Endothelial cell of umbilical vein (primary cell): ENCODE measurements at regions not wholly inside any gene's neighbourhood (a gene's known extent, or its start where the extent isn't known, plus 50 kb on each side); places are given as distances from the start of the nearest gene placed in this dataset.

Source experiments
- BruUV-seq: library from RNA; stranded (reverse); fragments of 400-500 nt; replicated peaks from 2 replicates; lab custom pipeline; 2021; lab: Mats Ljungman, UMichigan
- CTCF ChIA-PET: fragments of 300-600, 350-600 bp; sonication (Branson Sonifier 250); formaldehyde crosslinking; loops from one replicate; lab custom pipeline; 2021; ENCODE audit warnings: antibody characterized with exemption, inconsistent platforms; lab: Charles Lee
- POLR2A ChIA-PET: fragments of 300-600, 350-600 bp; sonication (Branson Sonifier 250); formaldehyde crosslinking; loops from one replicate; lab custom pipeline; 2021; ENCODE audit warnings: antibody characterized with exemption, inconsistent platforms; lab: Charles Lee
- DNase-seq: peaks from one replicate; pipeline ENCODE4 v3.0.0-alpha.2; 2011; ENCODE audit warnings: low read depth, low spot score
- FAIRE-seq: peaks from 2 replicates; lab custom pipeline; 2011; peaks lifted over from hg19 to GRCh38; lab: Jason Lieb, UNC
- H2AFZ ChIP-seq: 2 replicates; pipeline ENCODE4 v1.6.0; 2012; ENCODE audit warnings: low read depth, low read length, control low read depth, inconsistent platforms
- H3K27ac ChIP-seq: 2 replicates; pipeline ENCODE4 v1.5.1; 2011; ENCODE audit warnings: low read depth, mild to moderate bottlenecking, control low read depth, low read length, moderate library complexity; ENCODE audit not compliant: insufficient read depth
- H3K27me3 ChIP-seq, 2 experiments: 2 replicates each; pipeline versions ENCODE4 v1.6.0 to v1.6.1; 2011; ENCODE audit warnings: low read length in 2 of 2, mixed read lengths in 1 of 2; ENCODE audit not compliant: control insufficient read depth in 2 of 2, insufficient read depth in 2 of 2
- H3K36me3 ChIP-seq, 2 experiments: 2 replicates in 1 of 2; 3 replicates in 1 of 2; pipeline ENCODE4 v1.5.1; 2011; ENCODE audit warnings: low read length in 2 of 2, mild to moderate bottlenecking in 1 of 2, moderate library complexity in 1 of 2; ENCODE audit not compliant: control insufficient read depth in 2 of 2, insufficient read depth in 2 of 2; ENCODE audit errors: extremely low read depth in 1 of 2
- H3K4me1 ChIP-seq: 3 replicates; pipeline ENCODE4 v1.5.1; 2011; ENCODE audit warnings: mild to moderate bottlenecking, low read length; ENCODE audit not compliant: control insufficient read depth, insufficient read depth; ENCODE audit errors: extremely low read depth
- H3K4me2 ChIP-seq: 2 replicates; pipeline ENCODE4 v1.6.1; 2011; ENCODE audit warnings: low read length, control low read depth, mixed read lengths; ENCODE audit not compliant: insufficient read depth
- H3K4me3 ChIP-seq, 3 experiments: fragments of 200-600 bp in 1 of 3; sonication (generic), shearing (Covaris generic) in 1 of 3; replicated peaks in 1 of 3; 2 replicates each; pipeline ENCODE4 v1.5.1; 2011 to 2016; ENCODE audit warnings: control low read depth in 3 of 3, low read length in 3 of 3, mild to moderate bottlenecking in 2 of 3, inconsistent platforms in 1 of 3, low read depth in 1 of 3, moderate library complexity in 1 of 3; ENCODE audit not compliant: insufficient read depth in 1 of 3
- H3K79me2 ChIP-seq: 2 replicates; pipeline ENCODE4 v1.6.0; 2012; ENCODE audit warnings: low read length, inconsistent platforms; ENCODE audit not compliant: control insufficient read depth, insufficient read depth
- H3K9ac ChIP-seq: replicated peaks from 2 replicates; pipeline ENCODE3; 2011; ENCODE audit warnings: low read length, control low read depth; ENCODE audit not compliant: insufficient read depth; ENCODE audit errors: extremely low read depth
- H3K9me1 ChIP-seq: replicated peaks from 3 replicates; pipeline ENCODE4 v1.6.0; 2011; ENCODE audit warnings: mild to moderate bottlenecking, low read length; ENCODE audit not compliant: control insufficient read depth, insufficient read depth; ENCODE audit errors: extremely low read depth
- H3K9me3 ChIP-seq: replicated peaks from 2 replicates; pipeline ENCODE4 v1.5.1; 2012; ENCODE audit warnings: low read length, inconsistent platforms; ENCODE audit not compliant: control insufficient read depth, insufficient read depth
- H4K20me1 ChIP-seq: replicated peaks from 2 replicates; pipeline ENCODE3; 2011; ENCODE audit warnings: mild to moderate bottlenecking, low read length; ENCODE audit not compliant: control insufficient read depth, insufficient read depth; ENCODE audit errors: extremely low read depth
- EZH2 ChIP-seq: IDR thresholded peaks from 2 replicates; pipeline ENCODE4 v1.6.1; 2012; ENCODE audit warnings: borderline replicate concordance, low read depth, mild to moderate bottlenecking, moderate library complexity, low read length, inconsistent platforms; ENCODE audit not compliant: severe bottlenecking
- FOS ChIP-seq: IDR thresholded peaks from 2 replicates; pipeline ENCODE4 v1.6.1; 2011; ENCODE audit warnings: mild to moderate bottlenecking, low read length, moderate library complexity, borderline replicate concordance; ENCODE audit not compliant: insufficient read depth
- GATA2 ChIP-seq: IDR thresholded peaks from 2 replicates; pipeline ENCODE4 v1.7.0; 2011; ENCODE audit warnings: low read depth, mild to moderate bottlenecking, moderate library complexity, mixed read lengths, low read length; ENCODE audit not compliant: insufficient read length, insufficient read depth
- JUN ChIP-seq: IDR thresholded peaks from 2 replicates; pipeline ENCODE4 v1.6.1; 2011; ENCODE audit warnings: borderline replicate concordance, low read depth; ENCODE audit not compliant: insufficient read length, insufficient read depth
- MYC ChIP-seq: IDR thresholded peaks from one replicate; pipeline ENCODE4 v1.6.1; 2011; ENCODE audit warnings: mild to moderate bottlenecking, low read depth, low read length
- POLR2A ChIP-seq: IDR thresholded peaks from 2 replicates; pipeline ENCODE4 v1.6.1; 2012; ENCODE audit warnings: low read depth, mild to moderate bottlenecking, control low read depth, low read length
- POLR2AphosphoS5 ChIP-seq: IDR thresholded peaks from 2 replicates; pipeline ENCODE4 v1.6.1; 2012; ENCODE audit warnings: low read depth, mild to moderate bottlenecking, control low read depth, low read length, moderate library complexity; ENCODE audit not compliant: insufficient read depth
- dilution Hi-C: fragments of 300-500 bp; cut with MboI; formaldehyde crosslinking; loops from one replicate; pipeline ENCODE4 v1.15.0; 2019; ENCODE audit warnings: low sequenced_read_pairs; ENCODE audit not compliant: extremely low pct_ligation_motif_present
- intact Hi-C: fragments of 100-400 bp; cut with micrococcal nuclease; formaldehyde crosslinking; loops from one replicate; pipeline ENCODE4 v1.10.0; 2022
- TF ChIP-seq, protein P1 (sequence below), 2 donors: IDR thresholded peaks; 1 replicate in 1 of 2; 2 replicates in 1 of 2; pipeline ENCODE4 v1.5.1; 2011; ENCODE audit warnings: low read length in 2 of 2, mild to moderate bottlenecking in 2 of 2, moderate library complexity in 2 of 2, control low read depth in 1 of 2, inconsistent platforms in 1 of 2, low read depth in 1 of 2; ENCODE audit not compliant: insufficient read depth in 1 of 2; ENCODE audit errors: extremely low read depth in 1 of 2
- TF ChIP-seq, protein P2 (sequence below): IDR thresholded peaks from 2 replicates; pipeline ENCODE4 v1.6.1; 2011; ENCODE audit not compliant: insufficient read depth, insufficient read length

DNA sequence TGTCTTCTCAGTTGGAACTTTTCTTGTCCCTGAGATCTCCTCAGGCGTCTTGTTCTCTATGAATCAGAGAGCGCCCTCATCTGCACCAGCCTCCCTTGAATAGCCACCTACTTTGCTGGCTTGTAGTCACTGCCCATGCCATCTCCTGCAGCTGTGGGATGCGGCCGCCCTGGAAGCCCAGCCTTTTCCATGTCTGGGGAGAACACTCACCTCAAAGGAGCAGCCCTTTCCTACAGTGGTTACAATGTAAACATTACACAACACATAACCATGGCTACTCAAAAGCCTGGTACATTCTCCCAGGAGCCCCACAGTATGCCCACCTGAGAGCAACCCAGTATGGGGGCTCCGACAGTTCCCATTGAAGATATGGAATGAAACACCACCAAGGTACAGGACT is 351.0 kb downstream of the EN1 start:
- DNase-seq: no peak
- FAIRE-seq: no peak
- no peak overlapping the region for H3K4me3 ChIP-seq
- no peak overlapping the region for H3K9ac ChIP-seq
- no peaks in the 10 kb centered on the region for H3K36me3 ChIP-seq
- CTCF ChIA-PET: no interaction called here
- no peaks in the 10 kb centered on the region for H3K4me1 ChIP-seq
- BruUV-seq: no TSS peak
- H2AFZ ChIP-seq: no peak overlapping the region
- TF ChIP-seq POLR2A (no peak), EZH2 (no peak), FOS (no peak), MYC (no peak), GATA2 (no peak), POLR2AphosphoS5 (no peak), JUN (no peak)
- TF ChIP-seq, protein P1, sequence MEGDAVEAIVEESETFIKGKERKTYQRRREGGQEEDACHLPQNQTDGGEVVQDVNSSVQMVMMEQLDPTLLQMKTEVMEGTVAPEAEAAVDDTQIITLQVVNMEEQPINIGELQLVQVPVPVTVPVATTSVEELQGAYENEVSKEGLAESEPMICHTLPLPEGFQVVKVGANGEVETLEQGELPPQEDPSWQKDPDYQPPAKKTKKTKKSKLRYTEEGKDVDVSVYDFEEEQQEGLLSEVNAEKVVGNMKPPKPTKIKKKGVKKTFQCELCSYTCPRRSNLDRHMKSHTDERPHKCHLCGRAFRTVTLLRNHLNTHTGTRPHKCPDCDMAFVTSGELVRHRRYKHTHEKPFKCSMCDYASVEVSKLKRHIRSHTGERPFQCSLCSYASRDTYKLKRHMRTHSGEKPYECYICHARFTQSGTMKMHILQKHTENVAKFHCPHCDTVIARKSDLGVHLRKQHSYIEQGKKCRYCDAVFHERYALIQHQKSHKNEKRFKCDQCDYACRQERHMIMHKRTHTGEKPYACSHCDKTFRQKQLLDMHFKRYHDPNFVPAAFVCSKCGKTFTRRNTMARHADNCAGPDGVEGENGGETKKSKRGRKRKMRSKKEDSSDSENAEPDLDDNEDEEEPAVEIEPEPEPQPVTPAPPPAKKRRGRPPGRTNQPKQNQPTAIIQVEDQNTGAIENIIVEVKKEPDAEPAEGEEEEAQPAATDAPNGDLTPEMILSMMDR (IDR thresholded peaks at IDR 0.05; ENCODE audit: extremely low read depth in 1 of 2, insufficient read depth in 1 of 2, low read depth in 1 of 2, low read length in 2 of 2): no peak
- TF ChIP-seq, protein P2, sequence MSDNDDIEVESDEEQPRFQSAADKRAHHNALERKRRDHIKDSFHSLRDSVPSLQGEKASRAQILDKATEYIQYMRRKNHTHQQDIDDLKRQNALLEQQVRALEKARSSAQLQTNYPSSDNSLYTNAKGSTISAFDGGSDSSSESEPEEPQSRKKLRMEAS: no peak
- H3K9me1 ChIP-seq: no peaks in the 10 kb centered on the region
- intact Hi-C loops: no loop called here
- H3K4me2 ChIP-seq: no peak overlapping the region
- dilution Hi-C loops: no loop called here
- no peaks in the 10 kb centered on the region for H3K79me2 ChIP-seq
- POLR2A ChIA-PET: no interaction called here
- no peaks in the 10 kb centered on the region for H3K9me3 ChIP-seq
- H3K27me3 ChIP-seq: no peaks in the 10 kb centered on the region
- H4K20me1 ChIP-seq: no peaks in the 10 kb centered on the region
- no peak overlapping the region for H3K27ac ChIP-seq
